OCI-M1 (cell line): ENCODE measurements at regions not wholly inside any gene's neighbourhood (a gene's known extent, or its start where the extent isn't known, plus 50 kb on each side); places are given as distances from the start of the nearest gene placed in this dataset.
A peak's percentile ranks its signal among the peaks of the same experiment; 100 is the strongest.
"Not testable (repeated sequence)": the region's sequence is repeated elsewhere in the genome, so short reads cannot be mapped to it uniquely, and the experiment has no call there.

Experiments
- DNase-seq: peaks from one replicate; lab custom pipeline; 2025; lab: John Stamatoyannopoulos, UW

- DNase-seq: no peak
These were observed 584.3 kb downstream of the ADCYAP1 start for GRCh38 chr18:1488957-1489356.

- no peak for DNase-seq
These were observed 590.7 kb downstream of the ADCYAP1 start for GRCh38 chr18:1495387-1495786.

GRCh38 chr18:1496096-1496495 is 591.4 kb downstream of the ADCYAP1 start:
- DNase-seq: no peak

- DNase-seq: peak; percentile 8
These were observed 593.5 kb downstream of the ADCYAP1 start for GRCh38 chr18:1498216-1498615.

- DNase-seq: peak; percentile 60
These were observed 594.6 kb downstream of the ADCYAP1 start for GRCh38 chr18:1499265-1499664.

GRCh38 chr18:1503847-1504246 is 599.2 kb downstream of the ADCYAP1 start:
- no peak for DNase-seq

GRCh38 chr18:1505856-1506255 is 601.2 kb downstream of the ADCYAP1 start:
- no peak for DNase-seq

GRCh38 chr18:1510542-1511179 is 606.0 kb downstream of the ADCYAP1 start:
- no peak for DNase-seq

- no peak for DNase-seq
These were observed 607.1 kb downstream of the ADCYAP1 start for GRCh38 chr18:1511619-1512311.

- peak; percentile 34 for DNase-seq
These were observed 608.8 kb downstream of the ADCYAP1 start for GRCh38 chr18:1513519-1513918.

- not testable (repeated sequence) for DNase-seq
These were observed 617.0 kb downstream of the ADCYAP1 start for GRCh38 chr18:1521588-1522248.

GRCh38 chr18:1522249-1522615 is 617.6 kb downstream of the ADCYAP1 start:
- no peak for DNase-seq

- DNase-seq: no peak
These were observed 622.3 kb downstream of the ADCYAP1 start for GRCh38 chr18:1526991-1527390.

- DNase-seq: no peak
These were observed 623.1 kb downstream of the ADCYAP1 start for GRCh38 chr18:1527805-1528204.

GRCh38 chr18:1528447-1528846 is 623.8 kb downstream of the ADCYAP1 start:
- DNase-seq: no peak

GRCh38 chr18:1528964-1529509 is 624.4 kb downstream of the ADCYAP1 start:
- DNase-seq: peak; percentile 55

- no peak for DNase-seq
These were observed 626.0 kb downstream of the ADCYAP1 start for GRCh38 chr18:1530650-1531049.

GRCh38 chr18:1539276-1539675 is 634.6 kb downstream of the ADCYAP1 start:
- DNase-seq: no peak

GRCh38 chr18:1541478-1541877 is 636.8 kb downstream of the ADCYAP1 start:
- DNase-seq: no peak

- DNase-seq: no peak
These were observed 637.6 kb downstream of the ADCYAP1 start for GRCh38 chr18:1542230-1542774.

- DNase-seq: no peak
These were observed 639.3 kb downstream of the ADCYAP1 start for GRCh38 chr18:1544016-1544415.

- DNase-seq: not testable (repeated sequence)
These were observed 653.0 kb downstream of the ADCYAP1 start for GRCh38 chr18:1557711-1558110.

- DNase-seq: peak; percentile 70
These were observed 654.9 kb downstream of the ADCYAP1 start for GRCh38 chr18:1559563-1559962.
